PC-9 (cell line): ENCODE measurements at regions not wholly inside any gene's neighbourhood (a gene's known extent, or its start where the extent isn't known, plus 50 kb on each side); places are given as distances from the start of the nearest gene placed in this dataset.
"Not testable (repeated sequence)": the region's sequence is repeated elsewhere in the genome, so short reads cannot be mapped to it uniquely, and the experiment has no call there.

Source experiments
- BruUV-seq: library from RNA; stranded (reverse); fragments of 400-500 nt; replicated peaks from 2 replicates; lab custom pipeline; 2021; lab: Mats Ljungman, UMichigan
- CTCF ChIA-PET: fragments of 300-600 bp; sonication (Branson Sonifier 250); formaldehyde crosslinking; loops from one replicate; lab custom pipeline; 2022; ENCODE audit warnings: antibody characterized with exemption; lab: Charles Lee
- POLR2A ChIA-PET: fragments of 300-600 bp; sonication (Branson Sonifier 250); formaldehyde crosslinking; loops from one replicate; lab custom pipeline; 2022; ENCODE audit warnings: antibody characterized with exemption; ENCODE audit not compliant: unreplicated experiment; lab: Charles Lee
- DNase-seq, 2 experiments: peaks; one replicate each; pipeline versions ENCODE4 v3.0.0 to v3.0.0-alpha.2; 2015 to 2022; ENCODE audit warnings: mixed read lengths in 1 of 2
- H2AFZ ChIP-seq: fragments of 200-600 bp; sonication (generic); 2 replicates; pipeline ENCODE4 v1.8.1; 2017; ENCODE audit warnings: antibody characterized with exemption
- H3F3A ChIP-seq: fragments of 200-600 bp; sonication (generic); 2 replicates; pipeline ENCODE4 v1.8.1; 2017; ENCODE audit warnings: antibody characterized with exemption, mild to moderate bottlenecking, low read depth; ENCODE audit not compliant: insufficient read depth
- H3K27ac ChIP-seq: fragments of 200-600 bp; sonication (generic); 2 replicates; pipeline ENCODE4 v1.6.1; 2016; ENCODE audit warnings: mixed run types
- H3K27me3 ChIP-seq: fragments of 200-600 bp; sonication (generic); 2 replicates; pipeline ENCODE4 v1.6.1; 2016; ENCODE audit warnings: low read depth, mixed run types; ENCODE audit not compliant: insufficient read depth
- H3K36me3 ChIP-seq: fragments of 200-600 bp; sonication (generic); 2 replicates; pipeline ENCODE4 v1.6.1; 2016; ENCODE audit warnings: low read depth, mixed run types
- H3K4me1 ChIP-seq: fragments of 200-600 bp; sonication (generic); replicated peaks from 2 replicates; pipeline ENCODE4 v1.6.1; 2016; ENCODE audit warnings: mixed run types; ENCODE audit not compliant: insufficient read depth
- H3K4me2 ChIP-seq: fragments of 200-600 bp; sonication (generic); 2 replicates; pipeline ENCODE4 v1.6.1; 2017; ENCODE audit warnings: mixed run types
- H3K4me3 ChIP-seq: fragments of 200-600 bp; sonication (generic); 2 replicates; pipeline ENCODE4 v1.6.1; 2016; ENCODE audit warnings: mixed run types
- H3K79me2 ChIP-seq: fragments of 200-600 bp; sonication (generic); 2 replicates; pipeline ENCODE4 v1.6.1; 2017; ENCODE audit warnings: low read depth, mixed run types
- H3K9me2 ChIP-seq: fragments of 200-600 bp; sonication (generic); 2 replicates; pipeline ENCODE4 v1.8.1; 2017; ENCODE audit warnings: mild to moderate bottlenecking; ENCODE audit not compliant: insufficient read depth
- H3K9me3 ChIP-seq: fragments of 200-600 bp; sonication (generic); 2 replicates; pipeline ENCODE4 v1.8.1; 2016; ENCODE audit warnings: low read depth; ENCODE audit not compliant: insufficient read depth
- H4K20me1 ChIP-seq: fragments of 200-600 bp; sonication (generic); 2 replicates; pipeline ENCODE4 v1.8.1; 2017; ENCODE audit not compliant: insufficient read depth
- EZH2 ChIP-seq: fragments of 200-600 bp; sonication (generic); IDR thresholded peaks from 2 replicates; pipeline ENCODE4 v1.8.0; 2017; ENCODE audit warnings: antibody characterized with exemption, low read depth
- intact Hi-C: fragments of 100-400 bp; cut with micrococcal nuclease; formaldehyde crosslinking; loops from one replicate; pipeline ENCODE4 v1.10.0; 2022; ENCODE audit not compliant: unreplicated experiment
- TF ChIP-seq, protein P1 (sequence below): fragments of 200-600 bp; sonication (generic); conservative IDR thresholded peaks from 2 replicates; pipeline ENCODE4 v1.6.1; 2017; ENCODE audit warnings: mixed run types, antibody characterized with exemption, mild to moderate bottlenecking, moderate library complexity

DNA sequence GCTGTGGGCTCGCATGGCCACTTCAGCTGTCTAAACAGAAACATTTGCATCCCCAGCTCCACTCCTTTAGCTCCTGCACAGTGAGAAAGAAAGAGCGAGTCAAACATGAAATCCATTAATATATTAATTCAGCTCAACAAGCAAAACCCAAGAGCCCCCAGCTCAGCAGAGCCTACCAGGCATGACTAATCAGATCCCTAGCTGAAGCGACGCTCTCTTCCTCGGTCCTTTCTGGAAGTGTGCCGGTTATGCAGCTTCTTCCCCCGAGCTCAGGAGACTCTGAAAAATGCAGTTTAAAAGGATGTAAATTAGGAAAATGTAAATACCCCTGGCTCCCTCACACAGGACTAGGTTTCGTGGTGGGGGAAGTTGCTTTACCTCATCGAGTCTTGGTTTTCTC is 221.5 kb downstream of the ANKRD30B start:
- DNase-seq, result no peak
- intact Hi-C loops, result no loop called here
- no peak overlapping the region for H3K27ac ChIP-seq
- no peak overlapping the region for H3K4me3 ChIP-seq
- BruUV-seq, result no TSS peak
- H3F3A ChIP-seq, result 0 out of 2 replicates have a peak, but pooled peaks cover 5% of the 10 kb centered on the region
- no peaks in the 10 kb centered on the region for H3K9me2 ChIP-seq
- no peaks in the 10 kb centered on the region for H3K9me3 ChIP-seq
- no peaks in the 10 kb centered on the region for H3K36me3 ChIP-seq
- H3K4me2 ChIP-seq, result no peak overlapping the region
- TF ChIP-seq, protein P1, sequence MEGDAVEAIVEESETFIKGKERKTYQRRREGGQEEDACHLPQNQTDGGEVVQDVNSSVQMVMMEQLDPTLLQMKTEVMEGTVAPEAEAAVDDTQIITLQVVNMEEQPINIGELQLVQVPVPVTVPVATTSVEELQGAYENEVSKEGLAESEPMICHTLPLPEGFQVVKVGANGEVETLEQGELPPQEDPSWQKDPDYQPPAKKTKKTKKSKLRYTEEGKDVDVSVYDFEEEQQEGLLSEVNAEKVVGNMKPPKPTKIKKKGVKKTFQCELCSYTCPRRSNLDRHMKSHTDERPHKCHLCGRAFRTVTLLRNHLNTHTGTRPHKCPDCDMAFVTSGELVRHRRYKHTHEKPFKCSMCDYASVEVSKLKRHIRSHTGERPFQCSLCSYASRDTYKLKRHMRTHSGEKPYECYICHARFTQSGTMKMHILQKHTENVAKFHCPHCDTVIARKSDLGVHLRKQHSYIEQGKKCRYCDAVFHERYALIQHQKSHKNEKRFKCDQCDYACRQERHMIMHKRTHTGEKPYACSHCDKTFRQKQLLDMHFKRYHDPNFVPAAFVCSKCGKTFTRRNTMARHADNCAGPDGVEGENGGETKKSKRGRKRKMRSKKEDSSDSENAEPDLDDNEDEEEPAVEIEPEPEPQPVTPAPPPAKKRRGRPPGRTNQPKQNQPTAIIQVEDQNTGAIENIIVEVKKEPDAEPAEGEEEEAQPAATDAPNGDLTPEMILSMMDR, result no peak
- TF ChIP-seq EZH2, result no peak
- H3K27me3 ChIP-seq, result no peaks in the 10 kb centered on the region
- ChIA-PET CTCF (interaction anchor here (0.5 to 0.6 kb wide), 2 partner anchors 119 to 1887 kb away, joined by 3 to 13 read pairs; no protein-coding TSS in a partner anchor), POLR2A (no interaction called here)
- H4K20me1 ChIP-seq, result no peaks in the 10 kb centered on the region
- peaks cover 46% of the 10 kb centered on the region for H3K4me1 ChIP-seq
- no peak overlapping the region for H2AFZ ChIP-seq
- H3K79me2 ChIP-seq, result no peaks in the 10 kb centered on the region

DNA sequence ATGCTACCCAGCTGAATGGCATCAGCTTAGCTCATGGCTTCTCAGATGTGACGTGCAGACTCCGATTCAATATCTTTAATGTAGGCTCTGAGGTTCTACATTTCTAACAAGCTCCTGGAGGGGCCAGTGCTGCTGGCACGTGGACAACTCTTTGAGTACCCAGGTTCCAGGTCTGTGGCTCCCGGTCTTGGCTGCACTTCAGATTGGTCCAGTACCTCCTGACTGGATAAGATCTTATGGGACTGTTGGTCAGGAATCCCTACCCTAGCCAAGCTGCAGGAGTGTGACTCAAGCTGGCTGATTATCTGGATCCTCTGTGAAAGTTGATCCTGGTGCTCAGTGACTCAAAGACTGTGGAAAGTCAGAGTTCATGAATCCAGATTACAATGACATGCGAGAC is 222.1 kb downstream of the ANKRD30B start:
- ChIA-PET CTCF (interaction anchor here (0.6 kb wide), 1 partner anchor 1888 kb away, joined by 13 read pairs; no protein-coding TSS in a partner anchor), POLR2A (no interaction called here)
- H3K4me3 ChIP-seq, result no peak overlapping the region
- no peaks in the 10 kb centered on the region for H4K20me1 ChIP-seq
- 0 out of 2 replicates have a peak, but pooled peaks cover 5% of the 10 kb centered on the region for H3F3A ChIP-seq
- no peaks in the 10 kb centered on the region for H3K79me2 ChIP-seq
- DNase-seq, result peak; percentile 39 to 71
- no peak for TF ChIP-seq EZH2
- TF ChIP-seq, protein P1, result no peak
- H3K9me3 ChIP-seq, result no peaks in the 10 kb centered on the region
- intact Hi-C loops, result loop anchor here (10.0 kb wide), 1 partner anchor 45 kb away; no protein-coding TSS in a partner anchor
- no TSS peak for BruUV-seq
- no peak overlapping the region for H3K4me2 ChIP-seq
- H3K4me1 ChIP-seq, result peaks cover 52% of the 10 kb centered on the region
- H3K36me3 ChIP-seq, result no peaks in the 10 kb centered on the region
- H2AFZ ChIP-seq, result no peak overlapping the region
- H3K27me3 ChIP-seq, result no peaks in the 10 kb centered on the region
- no peak overlapping the region for H3K27ac ChIP-seq
- no peaks in the 10 kb centered on the region for H3K9me2 ChIP-seq

DNA sequence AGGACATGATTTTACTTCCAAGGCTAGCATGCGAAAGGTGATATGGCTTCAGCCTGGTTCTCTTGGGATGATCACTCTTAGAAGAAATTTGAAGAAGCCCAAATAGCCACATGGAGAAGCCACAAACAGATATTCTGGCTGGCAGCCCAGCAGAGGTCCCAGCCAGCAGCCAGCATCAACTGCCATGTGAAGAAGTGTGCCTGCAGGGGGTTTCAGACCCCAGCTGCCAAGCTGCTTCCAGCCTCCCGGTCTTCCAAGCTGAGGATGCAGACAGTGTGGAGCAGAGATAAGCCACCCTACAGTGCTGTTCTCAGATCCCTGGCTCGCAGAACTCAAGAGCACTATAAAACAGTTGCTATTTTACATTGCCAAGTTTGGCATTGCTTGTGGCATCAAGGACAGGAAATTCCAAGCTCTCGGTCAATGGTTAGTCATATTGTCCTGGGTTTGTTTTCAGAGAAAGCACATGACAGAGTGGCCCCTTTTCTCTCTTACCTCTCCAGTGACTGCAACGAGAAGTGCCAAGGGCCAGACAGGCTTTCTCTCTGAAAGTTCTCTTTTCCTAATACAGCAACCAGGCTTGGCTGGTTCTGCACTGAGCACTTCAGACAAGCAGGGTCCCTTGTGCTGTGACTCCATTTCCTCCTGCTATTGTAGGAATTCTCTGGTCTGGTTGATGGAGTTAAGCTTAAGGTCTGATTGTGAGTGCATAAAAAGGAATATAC is 223.7 kb downstream of the ANKRD30B start:
- no peak overlapping the region for H3K4me3 ChIP-seq
- H2AFZ ChIP-seq, result no peak overlapping the region
- peak overlapping the region; percentile 48 for H3K4me2 ChIP-seq
- H3K36me3 ChIP-seq, result no peaks in the 10 kb centered on the region
- no TSS peak for BruUV-seq
- H3K9me3 ChIP-seq, result no peaks in the 10 kb centered on the region
- 0 out of 2 replicates have a peak, but pooled peaks cover 5% of the 10 kb centered on the region for H3F3A ChIP-seq
- no peaks in the 10 kb centered on the region for H3K27me3 ChIP-seq
- peaks cover 67% of the 10 kb centered on the region for H3K4me1 ChIP-seq
- intact Hi-C loops, result loop anchor here (10.0 kb wide), 1 partner anchor 47 kb away; no protein-coding TSS in a partner anchor
- no peak for TF ChIP-seq EZH2
- TF ChIP-seq, protein P1, result no peak
- CTCF ChIA-PET, result no interaction called here
- peak; percentile 27 to 62 for DNase-seq
- H3K9me2 ChIP-seq, result no peaks in the 10 kb centered on the region
- POLR2A ChIA-PET, result no interaction called here
- H3K79me2 ChIP-seq, result no peaks in the 10 kb centered on the region
- H4K20me1 ChIP-seq, result no peaks in the 10 kb centered on the region
- H3K27ac ChIP-seq, result peak overlapping the region; percentile 51

DNA sequence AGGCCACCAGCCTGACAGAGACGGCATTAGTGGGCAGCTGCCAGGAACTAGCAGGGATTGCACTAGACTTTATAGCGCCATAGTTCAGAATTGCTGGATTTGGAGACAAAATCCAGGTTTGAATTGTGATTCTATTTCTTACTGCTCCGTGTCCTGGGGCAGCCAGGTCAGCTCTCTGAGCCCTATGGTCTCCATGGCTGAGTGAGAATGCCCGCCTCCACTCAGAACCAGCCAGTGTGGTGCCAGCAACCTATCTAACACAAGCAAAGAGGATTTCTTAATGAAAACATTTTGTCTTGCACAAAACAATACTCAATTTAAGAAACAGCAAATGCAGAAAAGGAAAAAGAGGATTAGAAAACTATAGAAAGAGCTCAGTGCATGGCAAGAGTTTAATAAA is 225.4 kb downstream of the ANKRD30B start:
- H3K4me3 ChIP-seq, H3K79me2 ChIP-seq, H3K9me2 ChIP-seq, POLR2A ChIA-PET, H4K20me1 ChIP-seq, BruUV-seq, H3K27ac ChIP-seq, H2AFZ ChIP-seq, H3K9me3 ChIP-seq, H3F3A ChIP-seq, H3K36me3 ChIP-seq, H3K27me3 ChIP-seq, H3K4me2 ChIP-seq, DNase-seq, CTCF ChIA-PET: not testable (repeated sequence)
- peaks cover 72% of the 10 kb centered on the region for H3K4me1 ChIP-seq
- intact Hi-C loops, result loop anchor here (10.0 kb wide), 1 partner anchor 49 kb away; no protein-coding TSS in a partner anchor
